Gastroesophageal sphincter (tissue), 4 donors: ENCODE measurements at regions not wholly inside any gene's neighbourhood (a gene's known extent, or its start where the extent isn't known, plus 50 kb on each side); places are given as distances from the start of the nearest gene placed in this dataset.

Experiments used
- ATAC-seq: fragments of 150-250 bp; one replicate; pipeline ENCODE4 v1.9.1; 2016; ENCODE audit warnings: mild to moderate bottlenecking, moderate library complexity
- H3K27ac ChIP-seq, 4 donors: fragments of 200-600 bp; sonication (generic) in 3 of 4; 1 replicate in 3 of 4; 2 replicates in 1 of 4; pipeline ENCODE4 v1.5.1; 2016 to 2019
- H3K27me3 ChIP-seq: fragments of 200-600 bp; sonication (generic); one replicate; pipeline ENCODE4 v1.5.1; 2019
- H3K36me3 ChIP-seq, 2 donors: fragments of 200-600 bp; sonication (generic); one replicate each; pipeline ENCODE4 v1.5.1; 2019; ENCODE audit warnings: control low read depth in 1 of 2
- H3K4me1 ChIP-seq, 3 donors: fragments of 200-600 bp; sonication (generic); 1 replicate in 2 of 3; 2 replicates in 1 of 3; pipeline ENCODE4 v1.5.1; 2016 to 2019; ENCODE audit warnings: control low read depth in 2 of 3
- H3K4me3 ChIP-seq, 2 donors: fragments of 200-600 bp; sonication (generic); one replicate each; pipeline ENCODE4 v1.5.1; 2019; ENCODE audit warnings: mild to moderate bottlenecking in 1 of 2, moderate library complexity in 1 of 2
- H3K9me3 ChIP-seq, 3 donors: fragments of 200-600 bp; sonication (generic); one replicate each; pipeline ENCODE4 v1.5.1; 2017 to 2019; ENCODE audit warnings: control low read depth in 2 of 3
- CTCF ChIP-seq, 4 experiments: fragments of 200-600 bp in 2 of 4; fragments of 450-650 bp in 2 of 4; sonication (generic) in 1 of 4; IDR thresholded peaks; one replicate each; pipeline ENCODE4 v1.5.1; 2017 to 2019; ENCODE audit warnings: antibody characterized with exemption in 4 of 4, mild to moderate bottlenecking in 2 of 4, moderate library complexity in 2 of 4
- EP300 ChIP-seq: sonication (generic); formaldehyde crosslinking; IDR thresholded peaks from one replicate; pipeline ENCODE4 v1.6.1; 2017; ENCODE audit warnings: antibody characterized with exemption, mild to moderate bottlenecking
- POLR2A ChIP-seq, 2 donors: fragments of 450-650 bp; IDR thresholded peaks; one replicate each; pipeline ENCODE4 v1.6.1; 2017; ENCODE audit warnings: antibody characterized with exemption in 2 of 2, mild to moderate bottlenecking in 2 of 2, moderate library complexity in 1 of 2
- POLR2AphosphoS5 ChIP-seq: sonication (generic); formaldehyde crosslinking; IDR thresholded peaks from one replicate; pipeline ENCODE4 v1.6.1; 2017; ENCODE audit warnings: antibody characterized with exemption
- WGBS, 2 donors: methylation state at CpG; one replicate each; pipeline ENCODE4 v1.1.5; 2018; ENCODE audit warnings: low coverage in 1 of 2; 5-methylcytosine and 5-hydroxymethylcytosine counted together

DNA sequence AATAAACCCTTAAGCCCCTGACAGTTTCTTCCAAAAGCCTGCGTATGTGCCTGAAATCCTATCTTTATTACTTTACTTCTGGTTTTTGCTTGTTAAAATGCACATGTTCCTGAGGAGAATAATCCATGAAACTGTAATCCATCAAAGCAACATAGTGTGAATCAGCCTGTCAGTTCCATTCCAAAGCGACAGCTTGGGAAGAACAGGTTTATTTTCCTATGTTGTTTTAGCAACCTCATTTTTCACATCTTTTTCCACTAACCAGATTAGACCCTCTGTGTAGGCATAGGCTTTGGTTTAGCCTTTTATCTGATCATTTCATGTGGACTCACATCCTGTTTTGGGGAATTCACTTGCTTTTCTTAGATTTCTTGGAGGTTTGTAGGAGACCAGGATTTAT is 988.0 kb downstream of the SQOR start:
- no peaks in the 10 kb centered on the region for H3K27me3 ChIP-seq
- H3K4me3 ChIP-seq, result no peak overlapping the region
- 52 to 53% methylated on average over 2 of the region's 2 CpGs for WGBS, 2 donors
- ATAC-seq, result no peak
- H3K36me3 ChIP-seq, result no peaks in the 10 kb centered on the region
- peaks cover 0 to 8% (median 0%) of the 10 kb centered on the region in 3 donors for H3K9me3 ChIP-seq
- TF ChIP-seq CTCF (IDR thresholded peaks at IDR 0.05) (no peak), POLR2A (IDR thresholded peaks at IDR 0.05) (no peak), EP300 (no peak), POLR2AphosphoS5 (no peak)
- H3K4me1 ChIP-seq, result no peaks in the 10 kb centered on the region
- H3K27ac ChIP-seq, result no peak overlapping the region

GRCh38 chr15:46636206-46636605 is 1001.4 kb downstream of the SQOR start:
- TF ChIP-seq POLR2A (IDR thresholded peaks at IDR 0.05) (no peak), EP300 (no peak), POLR2AphosphoS5 (no peak), CTCF (IDR thresholded peaks at IDR 0.05) (no peak)
- Histone ChIP-seq H3K27me3 (no peaks in the 10 kb centered on the region), H3K27ac (no peak overlapping the region), H3K9me3 (no peaks in the 10 kb centered on the region), H3K4me1 (no peaks in the 10 kb centered on the region), H3K4me3 (no peak overlapping the region), H3K36me3 (no peaks in the 10 kb centered on the region)
- ATAC-seq, result no peak
- 0 to 50% methylated on average over 1 of the region's 1 CpG for WGBS, 2 donors

GRCh38 chr15:46644501-46645481 is 1010.0 kb downstream of the SQOR start:
- H3K4me1 ChIP-seq, result no peaks in the 10 kb centered on the region
- no peaks in the 10 kb centered on the region for H3K9me3 ChIP-seq
- no peaks in the 10 kb centered on the region for H3K36me3 ChIP-seq
- no peak for ATAC-seq
- 75 to 83% methylated on average over 4 of the region's 4 CpGs for whole genome bisulfite sequencing, 2 donors
- H3K27me3 ChIP-seq, result no peaks in the 10 kb centered on the region
- TF ChIP-seq POLR2A (IDR thresholded peaks at IDR 0.05) (no peak), CTCF (IDR thresholded peaks at IDR 0.05) (no peak), EP300 (no peak), POLR2AphosphoS5 (no peak)
- H3K27ac ChIP-seq, result no peak overlapping the region
- no peak overlapping the region for H3K4me3 ChIP-seq

GRCh38 chr15:46646490-46646889 is 1011.7 kb downstream of the SQOR start:
- no peaks in the 10 kb centered on the region for H3K4me1 ChIP-seq
- no peak for ATAC-seq
- 71 to 89% methylated on average over 1 of the region's 1 CpG for WGBS, 2 donors
- H3K27ac ChIP-seq, result no peak overlapping the region
- TF ChIP-seq POLR2A (IDR thresholded peaks at IDR 0.05), result no peak
- TF ChIP-seq EP300, result no peak
- no peak for TF ChIP-seq POLR2AphosphoS5
- TF ChIP-seq CTCF (IDR thresholded peaks at IDR 0.05), result no peak
- H3K9me3 ChIP-seq, result no peaks in the 10 kb centered on the region
- H3K27me3 ChIP-seq, result no peaks in the 10 kb centered on the region
- H3K4me3 ChIP-seq, result no peak overlapping the region
- H3K36me3 ChIP-seq, result no peaks in the 10 kb centered on the region

- Histone ChIP-seq H3K36me3 (no peaks in the 10 kb centered on the region), H3K4me3 (no peak overlapping the region), H3K27ac (no peak overlapping the region), H3K4me1 (no peaks in the 10 kb centered on the region), H3K27me3 (no peaks in the 10 kb centered on the region), H3K9me3 (no peaks in the 10 kb centered on the region)
- TF ChIP-seq POLR2AphosphoS5 (no peak), EP300 (no peak), CTCF (IDR thresholded peaks at IDR 0.05) (no peak), POLR2A (IDR thresholded peaks at IDR 0.05) (no peak)
- ATAC-seq, result no peak
- 29 to 40% methylated on average over 1 of the region's 1 CpG for WGBS, 2 donors
These were observed 1012.2 kb downstream of the SQOR start for GRCh38 chr15:46647046-46647445.
